Activated CD8-positive, alpha-beta memory T cell treated with anti-CD3 and anti-CD28 coated beads, Interleukin-2, amount 50 U/mL, for 48 hours (primary cell): ENCODE measurements at regions not wholly inside any gene's neighbourhood (a gene's known extent, or its start where the extent isn't known, plus 50 kb on each side); places are given as distances from the start of the nearest gene placed in this dataset.
"Not testable (repeated sequence)": the region's sequence is repeated elsewhere in the genome, so short reads cannot be mapped to it uniquely, and the experiment has no call there.

Experiments used
- DNase-seq: peaks from one replicate; pipeline ENCODE4 v3.0.0-alpha.2; 2020

GRCh38 chr16:18148132-18148531 lies 188.4 kb downstream of the NPIPA8 start:
- not testable (repeated sequence) for DNase-seq

DNA sequence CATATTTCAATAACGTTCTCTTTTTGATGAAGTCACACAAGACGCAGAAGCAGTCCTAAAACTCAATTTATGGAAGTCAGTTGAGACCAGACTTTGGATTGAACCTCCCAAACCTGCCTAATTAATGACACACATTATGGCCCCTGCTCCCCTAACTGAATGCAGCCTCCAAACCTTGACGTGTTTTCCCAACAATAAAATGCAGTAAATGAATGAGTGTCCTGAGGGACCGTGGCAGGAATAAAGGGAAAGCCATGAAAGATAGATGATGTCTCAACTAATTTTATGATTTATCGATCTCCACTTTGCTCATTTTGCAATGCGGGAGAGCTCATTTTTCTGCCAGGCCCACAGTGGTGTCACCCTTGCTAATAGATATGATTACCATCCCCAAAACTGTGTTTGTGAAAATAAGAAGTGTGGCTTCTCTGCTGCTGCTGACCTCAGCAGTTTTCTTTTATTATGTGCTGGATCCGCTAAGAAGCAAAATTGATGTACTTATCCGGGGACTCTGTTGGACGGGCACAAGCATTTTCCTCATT lies 189.9 kb downstream of the NPIPA8 start:
- not testable (repeated sequence) for DNase-seq

DNA sequence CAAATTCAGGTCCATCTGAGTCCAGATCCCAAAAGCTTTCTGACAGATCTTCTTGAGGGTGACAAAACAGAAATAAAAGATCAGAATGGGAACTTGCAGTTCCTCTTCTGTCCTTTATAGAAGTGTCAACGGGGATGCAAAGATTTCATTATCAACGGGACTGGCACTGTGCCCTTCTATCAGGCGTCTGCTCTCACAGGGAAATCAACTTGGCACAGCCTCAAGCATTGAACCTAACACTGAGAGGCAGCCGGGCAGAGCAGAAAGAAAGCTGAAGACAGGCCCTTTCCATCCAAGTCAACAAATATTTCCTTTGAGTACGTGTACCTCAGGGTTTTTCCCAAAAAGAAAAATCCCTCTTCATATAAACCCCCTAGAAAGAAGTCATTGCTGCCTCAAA lies 194.5 kb downstream of the NPIPA8 start:
- DNase-seq: not testable (repeated sequence)

GRCh38 chr16:18136288-18136687 lies 200.2 kb downstream of the NPIPA8 start:
- DNase-seq: not testable (repeated sequence)

GRCh38 chr16:18135024-18135423 lies 201.5 kb downstream of the NPIPA8 start:
- not testable (repeated sequence) for DNase-seq

GRCh38 chr16:18131587-18131986 lies 204.9 kb downstream of the NPIPA8 start:
- not testable (repeated sequence) for DNase-seq

- not testable (repeated sequence) for DNase-seq
Measured at GRCh38 chr16:18130478-18131120, 205.9 kb downstream of the NPIPA8 start.

GRCh38 chr16:18127033-18127432 lies 209.5 kb downstream of the NPIPA8 start:
- not testable (repeated sequence) for DNase-seq

DNA sequence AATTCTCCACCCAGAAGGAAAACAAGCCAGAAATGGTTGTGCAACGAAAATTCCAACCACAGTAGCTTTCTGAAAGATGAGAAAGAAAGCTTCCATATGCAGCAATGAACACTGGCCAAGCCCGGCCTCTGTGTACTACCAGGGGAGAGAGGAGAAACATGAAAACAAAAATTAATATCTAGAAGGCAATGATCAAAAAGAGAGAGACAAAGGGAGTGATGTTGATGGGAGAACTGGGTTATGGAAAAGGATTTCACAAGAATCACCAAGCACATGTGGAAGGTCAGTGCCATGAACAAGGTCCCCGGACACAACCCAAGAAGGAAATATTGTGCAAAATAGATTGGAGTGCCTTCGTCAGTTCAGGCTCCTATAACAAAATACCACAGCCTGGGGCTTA lies 217.4 kb downstream of the NPIPA8 start:
- DNase-seq: not testable (repeated sequence)

DNA sequence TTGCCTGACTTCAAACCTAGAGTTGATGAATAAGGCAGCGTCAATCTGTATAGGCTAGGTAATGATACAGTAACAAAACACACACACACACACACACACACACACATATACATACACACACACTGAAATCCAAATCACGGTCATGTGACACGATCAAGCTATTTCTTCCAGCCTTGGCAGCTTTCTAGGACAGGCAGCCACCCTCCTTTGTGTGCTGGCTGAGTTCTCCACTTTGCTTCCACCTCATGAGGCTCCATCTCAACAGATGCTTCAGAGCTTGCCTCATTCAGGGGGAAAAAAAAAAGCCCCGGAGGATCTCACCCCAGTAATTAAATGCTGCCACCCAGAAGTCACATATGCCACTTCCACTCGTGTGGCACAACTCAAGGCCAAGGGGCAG lies 217.9 kb downstream of the NPIPA8 start:
- DNase-seq: not testable (repeated sequence)

DNA sequence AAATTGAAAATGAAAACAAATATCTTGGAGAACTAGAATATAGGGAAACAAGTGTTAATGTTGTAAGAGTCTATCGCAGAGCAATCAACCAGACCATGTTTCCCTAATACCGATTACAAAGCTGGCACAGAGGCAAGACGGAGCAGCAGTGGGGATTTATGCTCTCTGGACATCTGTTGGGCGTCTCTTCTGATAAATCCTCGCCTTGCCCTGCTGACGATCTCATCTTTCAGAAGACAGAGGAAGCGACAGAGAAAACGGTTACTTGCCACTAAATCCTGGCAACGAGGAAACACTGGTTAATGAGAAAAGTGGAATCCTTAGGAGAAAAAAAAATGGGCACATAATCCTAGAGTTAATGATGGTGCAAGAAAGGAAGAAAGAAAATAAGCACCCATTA lies 218.5 kb downstream of the NPIPA8 start:
- not testable (repeated sequence) for DNase-seq

GRCh38 chr16:18104412-18104811 lies 232.1 kb downstream of the NPIPA8 start:
- DNase-seq: not testable (repeated sequence)

GRCh38 chr16:18101077-18101476 lies 235.5 kb downstream of the NPIPA8 start:
- DNase-seq: not testable (repeated sequence)

DNA sequence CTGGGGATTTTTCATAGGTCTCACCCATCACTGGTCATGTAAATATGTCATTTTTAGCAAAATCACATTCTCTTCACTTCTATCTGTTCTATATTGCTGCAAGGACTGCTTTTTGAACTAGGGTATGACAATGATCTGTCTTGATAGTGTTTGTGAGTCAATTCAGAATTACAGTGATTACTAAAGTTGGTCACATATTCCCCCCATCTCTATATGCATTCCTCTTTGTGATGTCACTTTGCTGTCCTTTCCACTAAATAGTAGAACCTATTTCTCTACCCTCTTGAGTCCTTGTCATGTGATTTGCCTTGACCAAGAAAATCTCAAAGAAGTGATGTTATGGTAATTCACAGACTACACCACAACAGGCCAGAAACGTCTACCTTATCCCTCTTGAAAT lies 243.9 kb downstream of the NPIPA8 start:
- DNase-seq: not testable (repeated sequence)

DNA sequence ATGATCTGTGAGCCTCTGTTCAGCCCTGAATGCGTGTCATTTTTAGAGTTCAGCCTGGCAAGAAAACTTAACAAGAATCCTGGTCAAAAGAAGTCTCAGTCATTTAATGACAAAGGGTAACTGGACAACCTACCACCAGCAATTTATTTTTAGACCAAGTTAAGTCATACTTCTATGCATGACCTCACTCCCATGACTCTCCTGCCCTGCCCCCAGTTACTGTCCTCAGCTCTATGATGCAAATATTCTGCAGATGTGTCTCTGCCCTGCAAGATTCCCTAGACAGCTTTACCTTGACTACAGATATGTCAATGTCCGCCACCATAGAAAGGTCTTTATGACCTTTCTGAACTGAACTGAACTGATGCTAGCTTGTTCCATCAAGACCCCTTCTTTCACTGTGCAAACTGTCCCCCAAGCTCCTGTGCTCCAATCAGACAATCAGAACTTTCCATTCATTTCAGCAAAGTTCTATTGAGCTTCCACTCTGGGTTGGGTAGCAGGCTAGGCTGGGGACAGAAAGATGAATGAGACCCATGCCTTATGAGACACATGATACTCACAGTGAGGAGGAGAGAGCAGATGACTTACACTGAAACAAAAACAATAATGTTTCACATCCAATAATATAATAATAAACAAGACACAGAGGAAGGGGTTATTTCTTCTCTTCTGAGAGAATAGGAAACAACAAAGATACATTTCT lies 255.7 kb downstream of the NPIPA8 start:
- not testable (repeated sequence) for DNase-seq

- DNase-seq: not testable (repeated sequence)
Measured at GRCh38 chr16:18077910-18078309, 258.6 kb downstream of the NPIPA8 start.

DNA sequence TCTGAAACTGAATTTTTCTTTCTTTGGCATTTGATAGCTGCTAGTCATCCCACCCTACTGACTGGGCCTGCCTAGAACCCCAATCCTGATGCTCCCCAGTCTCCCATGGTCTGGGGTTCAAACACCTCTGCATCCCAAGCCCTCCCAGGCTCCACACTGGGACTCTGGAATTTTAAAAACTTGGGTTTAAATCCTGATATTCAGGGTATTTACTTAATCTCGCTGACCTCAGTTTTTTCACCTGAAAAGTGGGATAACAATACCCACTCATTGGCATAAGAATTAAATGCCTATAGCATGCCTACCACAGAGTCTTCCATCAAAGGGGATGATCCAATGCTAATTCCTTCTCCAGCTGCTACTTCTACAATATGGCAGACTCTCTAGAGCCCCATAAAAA lies 264.4 kb downstream of the NPIPA8 start:
- no peak for DNase-seq

DNA sequence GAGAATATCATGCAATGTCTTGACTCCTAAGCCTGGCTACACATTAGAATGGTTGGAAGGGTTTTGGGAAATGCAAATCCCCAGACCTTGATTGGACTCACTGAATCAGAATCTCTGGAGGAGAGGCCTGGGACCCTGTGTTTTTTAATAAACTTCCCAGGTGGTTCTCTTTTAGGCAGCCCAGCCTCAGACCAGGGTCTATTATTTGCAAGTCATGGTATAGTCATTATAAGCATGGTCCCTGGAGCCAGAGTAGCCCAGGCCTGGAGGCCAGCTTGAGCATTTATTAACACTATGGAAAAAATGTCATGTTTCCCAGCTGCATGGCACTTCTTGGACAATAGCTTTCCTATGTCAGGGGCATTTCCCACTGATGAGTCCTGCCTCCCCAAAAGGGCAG lies 266.9 kb downstream of the NPIPA8 start:
- no peak for DNase-seq

- DNase-seq: no peak
Measured at GRCh38 chr16:18068477-18068876, 268.1 kb downstream of the NPIPA8 start.

DNA sequence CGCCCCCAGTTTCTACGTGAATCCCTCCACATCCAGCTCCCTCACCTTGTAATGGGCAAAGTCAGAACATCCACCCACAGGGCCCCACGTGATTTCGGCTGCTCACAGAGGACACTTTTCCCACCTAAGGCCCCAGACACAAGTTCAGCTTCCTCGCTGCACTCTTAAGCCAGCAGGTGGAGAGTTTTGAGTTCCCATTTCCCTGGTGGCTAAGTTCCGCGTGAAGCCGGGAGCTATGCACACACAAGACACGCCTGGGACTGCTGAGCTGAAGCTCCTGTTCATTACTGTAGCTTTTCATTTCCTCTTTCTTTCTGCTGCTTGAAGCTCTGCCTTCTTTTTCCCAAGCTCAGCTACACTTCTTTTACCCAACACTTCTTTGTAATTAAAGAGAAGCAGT lies 273.8 kb downstream of the NPIPA8 start:
- DNase-seq: no peak

GRCh38 chr16:18060351-18060750 lies 276.2 kb downstream of the NPIPA8 start:
- DNase-seq: no peak

GRCh38 chr16:18059577-18059976 lies 277.0 kb downstream of the NPIPA8 start:
- DNase-seq: no peak

GRCh38 chr16:18059089-18059488 lies 277.4 kb downstream of the NPIPA8 start:
- DNase-seq: no peak

DNA sequence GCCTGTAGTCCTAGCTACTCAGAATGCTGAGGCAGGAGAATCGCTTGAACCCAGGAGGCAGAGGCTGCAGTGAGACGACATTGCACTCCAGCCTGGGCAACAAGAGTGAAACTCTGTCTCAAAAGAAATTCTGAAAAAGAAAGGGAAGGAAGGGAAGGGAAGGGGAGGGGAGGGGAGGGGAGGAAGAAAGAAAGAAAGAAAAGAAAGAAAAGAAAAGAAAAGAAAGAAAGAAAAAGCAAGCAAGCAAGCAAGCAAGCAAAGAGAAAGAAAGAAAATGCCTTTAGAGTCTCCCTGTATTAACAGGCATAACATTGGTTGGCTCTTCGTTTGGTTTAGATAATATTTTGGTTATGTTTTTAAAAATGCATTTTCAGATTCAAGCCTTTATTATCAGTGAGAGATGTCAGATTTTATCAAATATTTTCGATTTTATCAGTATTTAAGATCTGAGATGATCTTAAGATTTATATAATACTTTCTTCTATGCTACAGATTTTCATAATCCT lies 281.1 kb downstream of the NPIPA8 start:
- no peak for DNase-seq
